ENCODE measurements at regions not wholly inside any gene's neighbourhood (a gene's known extent, or its start where the extent isn't known, plus 50 kb on each side); places are given as distances from the start of the nearest gene placed in this dataset.

- Histone ChIP-seq H3K4me3 (no peak overlapping the region), H3K36me3 (no peaks in the 10 kb centered on the region), H3K27ac (no peak overlapping the region), H3K9me3 (replicated peaks) (no peaks in the 10 kb centered on the region), H3K27me3 (replicated peaks) (no peaks in the 10 kb centered on the region), H3K4me1 (replicated peaks) (no peaks in the 10 kb centered on the region)
- no peak for DNase-seq (ENCODE audit: low read depth in 1 of 2, low spot score in 2 of 2)
Observed at GRCh38 chr1:70916034-70916427, 131.6 kb downstream of the PTGER3 start.

DNA sequence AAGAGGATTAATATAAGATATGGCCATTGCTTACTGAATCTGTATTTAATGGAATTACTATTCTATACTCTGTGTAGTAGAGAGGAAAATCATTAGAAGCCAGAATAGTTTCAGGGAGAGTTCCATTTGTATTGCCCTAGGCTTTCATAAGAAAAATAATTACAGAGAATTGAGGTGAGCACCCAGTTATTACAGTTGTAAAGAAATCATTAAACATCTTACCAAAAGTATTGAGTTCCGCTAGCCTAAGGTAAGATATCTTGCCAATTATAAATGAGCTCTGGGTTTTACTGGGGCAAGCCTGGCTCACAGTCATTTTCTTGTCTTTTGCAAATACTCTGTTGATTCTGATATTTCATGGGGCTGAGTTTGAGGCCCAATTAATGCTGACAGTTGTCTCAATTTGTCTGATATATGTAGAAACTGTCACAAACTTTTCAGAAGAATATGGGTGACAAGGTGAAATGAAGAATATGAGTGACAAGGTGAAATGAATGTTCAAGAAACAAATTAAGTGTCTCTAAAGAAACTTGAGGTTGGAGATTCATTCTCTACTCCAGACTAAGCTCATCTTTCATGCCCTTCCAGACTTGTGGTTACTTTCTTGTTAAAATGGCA lies 127.8 kb downstream of the PTGER3 start:
- DNase-seq (ENCODE audit: low read depth in 1 of 2, low spot score in 2 of 2): no peak
- Histone ChIP-seq H3K36me3 (no peaks in the 10 kb centered on the region), H3K4me1 (replicated peaks) (no peaks in the 10 kb centered on the region), H3K4me3 (no peak overlapping the region), H3K9me3 (replicated peaks) (no peaks in the 10 kb centered on the region), H3K27ac (no peak overlapping the region), H3K27me3 (replicated peaks) (no peaks in the 10 kb centered on the region)

Data from SJSA1 (cell line).